SU-DHL-6 (cell line): ENCODE measurements at regions not wholly inside any gene's neighbourhood (a gene's known extent, or its start where the extent isn't known, plus 50 kb on each side); places are given as distances from the start of the nearest gene placed in this dataset.

Experiments used
- H2AFZ ChIP-seq: fragments of 200-600 bp; sonication (generic); 2 replicates; pipeline ENCODE4 v1.6.1; 2014; ENCODE audit warnings: low read depth, mild to moderate bottlenecking, moderate library complexity, mixed read lengths, antibody characterized with exemption, low read length; ENCODE audit not compliant: severe bottlenecking
- H3F3A ChIP-seq: fragments of 200-600 bp; shearing (Covaris generic); 2 replicates; pipeline ENCODE4 v1.6.0; 2016; ENCODE audit warnings: antibody characterized with exemption, mild to moderate bottlenecking; ENCODE audit not compliant: insufficient read depth
- H3K27ac ChIP-seq: fragments of 200-600 bp; sonication (generic); 2 replicates; pipeline ENCODE4 v1.5.1; 2016; ENCODE audit warnings: low read depth, mild to moderate bottlenecking, low read length, moderate library complexity, mixed read lengths
- H3K27me3 ChIP-seq: fragments of 200-600 bp; sonication (generic), shearing (Covaris generic); 2 replicates; pipeline ENCODE4 v1.6.0; 2014; ENCODE audit warnings: mild to moderate bottlenecking, low read length
- H3K36me3 ChIP-seq: fragments of 200-600 bp; sonication (generic); 2 replicates; pipeline ENCODE4 v1.6.1; 2014; ENCODE audit warnings: mild to moderate bottlenecking, low read length, mixed read lengths
- H3K4me2 ChIP-seq: fragments of 300-600, 200-600 bp; shearing (Covaris generic), sonication (generic); 2 replicates; pipeline ENCODE4 v1.6.0; 2014; ENCODE audit warnings: low read length, low read depth, mild to moderate bottlenecking; ENCODE audit not compliant: poor library complexity, severe bottlenecking
- H3K4me3 ChIP-seq: fragments of 200-600 bp; sonication (generic); 2 replicates; pipeline ENCODE4 v1.5.1; 2014; ENCODE audit warnings: antibody characterized with exemption, low read length, mild to moderate bottlenecking, mixed read lengths; ENCODE audit not compliant: insufficient read depth, poor library complexity, severe bottlenecking
- H3K79me2 ChIP-seq: fragments of 200-600 bp; sonication (generic); 2 replicates; pipeline ENCODE4 v1.6.1; 2014; ENCODE audit warnings: mild to moderate bottlenecking, low read length, moderate library complexity; ENCODE audit not compliant: insufficient read depth
- H3K9ac ChIP-seq: fragments of 200-600 bp; sonication (generic); 2 replicates; pipeline ENCODE4 v1.7.0; 2014; ENCODE audit warnings: mild to moderate bottlenecking, low read length
- H3K9me2 ChIP-seq: fragments of 200-600 bp; sonication (generic); replicated peaks from 2 replicates; pipeline ENCODE4 v1.6.1; 2014; ENCODE audit warnings: low read length; ENCODE audit not compliant: insufficient read depth
- H3K9me3 ChIP-seq: fragments of 200-600 bp; sonication (generic); 2 replicates; pipeline ENCODE4 v1.6.1; 2014; ENCODE audit warnings: low read length, mixed read lengths; ENCODE audit not compliant: insufficient read depth
- H4K20me1 ChIP-seq: fragments of 200-600 bp; sonication (generic); 2 replicates; pipeline ENCODE4 v1.6.1; 2014; ENCODE audit warnings: low read depth, mild to moderate bottlenecking, antibody characterized with exemption, low read length, moderate library complexity, mixed read lengths
- EZH2phosphoT487 ChIP-seq: fragments of 200-600 bp; sonication (generic), shearing (Covaris generic); conservative IDR thresholded peaks from 2 replicates; pipeline ENCODE4 v1.6.1; 2018; ENCODE audit warnings: mild to moderate bottlenecking, antibody characterized with exemption, low read length, moderate library complexity, mixed read lengths
- TF ChIP-seq, protein P1 (sequence below): fragments of 200-600 bp; sonication (generic); IDR thresholded peaks from one replicate; pipeline ENCODE4 v1.5.1; 2017; ENCODE audit warnings: antibody characterized with exemption, mild to moderate bottlenecking, low read length, moderate library complexity; ENCODE audit not compliant: insufficient read depth, poor library complexity, severe bottlenecking

DNA sequence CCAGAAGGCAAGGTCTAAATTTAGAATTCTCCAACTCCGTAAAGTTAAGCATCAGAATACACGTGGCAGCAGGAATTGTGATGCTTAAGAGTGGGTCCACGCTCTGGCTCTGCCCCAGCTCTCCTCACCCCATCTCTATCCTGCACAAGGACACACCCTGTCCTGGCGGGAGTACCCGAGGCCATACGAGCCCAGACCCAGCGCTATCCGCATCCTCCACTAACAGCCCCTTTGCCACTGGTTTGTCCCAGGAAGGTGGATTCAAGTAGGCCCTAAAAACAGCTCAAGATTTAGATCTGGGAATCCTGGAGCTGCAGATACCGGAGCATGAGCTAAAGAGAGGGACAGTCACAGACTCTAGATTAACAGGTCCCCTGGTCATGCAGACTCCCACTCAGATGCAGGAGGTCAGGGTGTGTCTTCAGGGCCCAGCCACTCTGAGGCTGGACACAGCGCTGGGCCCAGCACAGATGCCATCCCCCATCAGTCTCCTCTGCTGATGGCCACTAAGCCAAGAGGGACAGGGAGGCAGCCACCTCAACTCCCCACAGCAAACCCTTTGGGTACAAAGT is 393.3 kb downstream of the NPHP4 start:
- Histone ChIP-seq H3K4me2 (no peak overlapping the region), H3K9me3 (no peaks in the 10 kb centered on the region), H3K27me3 (no peaks in the 10 kb centered on the region), H2AFZ (no peak overlapping the region), H3K36me3 (no peaks in the 10 kb centered on the region), H3K9ac (no peak overlapping the region), H3F3A (no peaks in the 10 kb centered on the region), H3K27ac (no peak overlapping the region), H3K79me2 (no peaks in the 10 kb centered on the region), H3K4me3 (no peak overlapping the region), H4K20me1 (no peaks in the 10 kb centered on the region), H3K9me2 (no peaks in the 10 kb centered on the region)
- TF ChIP-seq, protein P1, sequence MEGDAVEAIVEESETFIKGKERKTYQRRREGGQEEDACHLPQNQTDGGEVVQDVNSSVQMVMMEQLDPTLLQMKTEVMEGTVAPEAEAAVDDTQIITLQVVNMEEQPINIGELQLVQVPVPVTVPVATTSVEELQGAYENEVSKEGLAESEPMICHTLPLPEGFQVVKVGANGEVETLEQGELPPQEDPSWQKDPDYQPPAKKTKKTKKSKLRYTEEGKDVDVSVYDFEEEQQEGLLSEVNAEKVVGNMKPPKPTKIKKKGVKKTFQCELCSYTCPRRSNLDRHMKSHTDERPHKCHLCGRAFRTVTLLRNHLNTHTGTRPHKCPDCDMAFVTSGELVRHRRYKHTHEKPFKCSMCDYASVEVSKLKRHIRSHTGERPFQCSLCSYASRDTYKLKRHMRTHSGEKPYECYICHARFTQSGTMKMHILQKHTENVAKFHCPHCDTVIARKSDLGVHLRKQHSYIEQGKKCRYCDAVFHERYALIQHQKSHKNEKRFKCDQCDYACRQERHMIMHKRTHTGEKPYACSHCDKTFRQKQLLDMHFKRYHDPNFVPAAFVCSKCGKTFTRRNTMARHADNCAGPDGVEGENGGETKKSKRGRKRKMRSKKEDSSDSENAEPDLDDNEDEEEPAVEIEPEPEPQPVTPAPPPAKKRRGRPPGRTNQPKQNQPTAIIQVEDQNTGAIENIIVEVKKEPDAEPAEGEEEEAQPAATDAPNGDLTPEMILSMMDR: no peak
- no peak for TF ChIP-seq EZH2phosphoT487

DNA sequence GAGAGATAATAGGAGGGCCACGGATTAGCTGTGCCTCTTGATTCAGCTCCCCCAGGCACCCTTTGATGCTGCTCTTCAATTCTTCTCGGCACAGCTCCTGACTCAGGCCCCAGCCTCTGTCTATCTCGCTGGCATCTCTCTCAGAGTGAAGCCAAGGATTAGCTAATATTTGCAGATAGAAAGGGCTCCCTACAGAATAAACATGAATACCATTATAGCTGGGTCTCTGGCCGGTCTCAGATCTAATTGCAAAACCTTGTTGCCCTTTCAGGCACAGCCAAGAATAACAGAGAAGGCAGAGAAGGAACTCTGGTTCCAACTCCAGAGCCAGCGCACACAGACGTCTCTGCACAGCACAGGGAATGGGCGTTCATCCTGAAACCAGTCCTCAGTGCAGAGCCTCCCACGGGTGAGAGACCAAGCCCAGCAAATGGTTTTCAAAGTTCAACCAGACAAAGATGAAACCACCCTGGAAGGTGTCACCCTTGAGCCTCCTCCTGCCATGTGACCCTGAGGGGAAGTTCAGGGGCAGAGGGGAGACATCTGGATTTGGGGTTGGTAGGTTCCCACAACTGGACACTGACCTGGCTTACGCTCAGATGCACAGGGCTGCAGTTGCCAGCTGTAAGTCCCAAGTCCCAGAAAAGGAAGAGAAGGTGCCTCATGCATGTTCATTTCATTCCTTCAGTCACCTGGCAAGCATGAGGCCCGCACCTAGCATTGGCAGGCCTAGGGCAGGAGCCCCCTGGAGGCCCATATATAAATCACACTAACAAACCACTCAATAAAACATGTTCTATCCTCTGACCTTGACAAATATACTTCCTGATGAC is 394.0 kb downstream of the NPHP4 start:
- Histone ChIP-seq H4K20me1 (no peaks in the 10 kb centered on the region), H3F3A (no peaks in the 10 kb centered on the region), H3K36me3 (no peaks in the 10 kb centered on the region), H3K79me2 (no peaks in the 10 kb centered on the region), H3K27me3 (no peaks in the 10 kb centered on the region), H3K9me2 (no peaks in the 10 kb centered on the region), H3K27ac (no peak overlapping the region), H3K4me3 (no peak overlapping the region), H3K4me2 (no peak overlapping the region), H3K9ac (no peak overlapping the region), H3K9me3 (no peaks in the 10 kb centered on the region), H2AFZ (no peak overlapping the region)
- TF ChIP-seq, protein P1: no peak
- TF ChIP-seq EZH2phosphoT487: no peak

DNA sequence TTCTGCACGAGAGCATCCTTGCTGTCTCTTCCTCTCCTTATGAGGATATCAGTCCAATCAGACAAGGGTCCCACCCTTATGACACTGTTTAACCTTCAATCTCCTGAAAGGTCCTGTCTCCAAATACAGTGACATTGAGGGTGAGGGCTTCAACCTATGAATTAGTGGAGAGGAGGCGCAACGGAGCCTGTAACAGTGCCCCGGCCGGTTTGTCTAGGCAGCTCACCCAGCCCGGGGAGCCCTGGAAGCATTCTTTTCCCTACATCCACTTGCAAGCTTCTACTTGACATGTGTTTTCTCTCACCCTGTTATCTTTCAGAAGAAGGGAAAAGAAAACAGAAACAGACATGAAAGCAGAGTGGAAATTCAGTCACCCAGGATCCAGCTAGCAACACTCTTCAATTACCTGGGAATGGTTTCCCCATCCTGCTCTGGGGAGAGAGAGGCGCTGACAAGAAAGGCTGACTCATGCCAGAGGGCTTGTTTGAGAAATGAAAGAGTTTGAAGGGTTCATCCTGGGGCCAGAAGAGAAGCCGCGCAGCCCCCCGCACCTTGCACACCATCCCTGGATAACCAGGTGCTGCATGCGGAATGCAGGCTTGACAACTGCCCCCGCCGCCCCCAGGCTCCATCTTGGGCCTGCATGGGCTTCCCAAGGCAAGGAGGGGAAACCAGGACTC is 394.9 kb downstream of the NPHP4 start:
- Histone ChIP-seq H4K20me1 (no peaks in the 10 kb centered on the region), H3K9ac (no peak overlapping the region), H3K4me2 (no peak overlapping the region), H3K79me2 (no peaks in the 10 kb centered on the region), H3K36me3 (no peaks in the 10 kb centered on the region), H3K9me2 (no peaks in the 10 kb centered on the region), H3K27me3 (no peaks in the 10 kb centered on the region), H2AFZ (no peak overlapping the region), H3K9me3 (no peaks in the 10 kb centered on the region), H3K27ac (no peak overlapping the region), H3F3A (no peaks in the 10 kb centered on the region), H3K4me3 (no peak overlapping the region)
- no peak for TF ChIP-seq EZH2phosphoT487
- TF ChIP-seq, protein P1: no peak
